Endothelial cell of hepatic sinusoid (primary cell): ENCODE measurements at regions not wholly inside any gene's neighbourhood (a gene's known extent, or its start where the extent isn't known, plus 50 kb on each side); places are given as distances from the start of the nearest gene placed in this dataset.

Source experiments
- in situ Hi-C: cut with HindIII; loops from 2 replicates; pipeline ENCODE4 v1.10.0; 2017; ENCODE audit warnings: low sequenced_read_pairs

DNA sequence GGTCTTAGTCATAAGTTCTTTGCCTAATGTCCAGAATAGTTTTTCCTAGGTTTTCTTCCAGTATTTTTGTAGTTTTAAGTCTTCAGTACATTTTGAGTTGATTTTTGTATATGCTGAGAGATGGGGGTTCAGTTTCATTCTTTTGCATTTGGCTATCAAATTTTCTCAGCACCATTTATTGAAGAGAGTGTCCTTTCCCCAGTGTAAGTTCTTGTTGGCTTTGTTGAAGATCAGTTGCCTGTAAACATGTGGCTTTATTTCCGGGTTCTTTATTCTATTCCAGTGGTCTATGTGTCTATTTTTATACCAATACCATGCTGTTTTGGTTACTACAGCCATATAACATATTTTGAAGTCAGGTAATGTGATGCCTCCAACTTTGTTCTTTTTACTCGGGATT is 87.5 kb upstream of the MYCN start:
- in situ Hi-C loops, result no loop called here

DNA sequence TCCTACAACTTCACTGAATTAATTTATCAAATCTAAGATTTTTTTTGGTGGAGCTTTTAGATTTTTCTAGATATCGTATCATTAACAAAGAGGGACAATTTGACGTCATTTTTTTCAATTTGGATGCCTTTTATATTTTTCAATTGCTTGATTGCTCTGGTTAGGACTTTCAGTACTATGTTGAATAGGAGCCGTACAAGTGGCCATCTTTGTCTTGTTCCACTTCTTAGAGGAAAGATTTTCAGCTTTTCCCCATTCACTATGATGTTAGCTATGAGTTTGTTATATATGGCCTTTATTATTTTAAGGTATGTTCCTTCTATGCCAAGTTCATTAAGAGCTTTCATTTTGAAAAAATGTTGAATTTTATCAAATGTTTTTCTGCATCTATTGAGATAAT is 86.4 kb upstream of the MYCN start:
- in situ Hi-C loops, result no loop called here

DNA sequence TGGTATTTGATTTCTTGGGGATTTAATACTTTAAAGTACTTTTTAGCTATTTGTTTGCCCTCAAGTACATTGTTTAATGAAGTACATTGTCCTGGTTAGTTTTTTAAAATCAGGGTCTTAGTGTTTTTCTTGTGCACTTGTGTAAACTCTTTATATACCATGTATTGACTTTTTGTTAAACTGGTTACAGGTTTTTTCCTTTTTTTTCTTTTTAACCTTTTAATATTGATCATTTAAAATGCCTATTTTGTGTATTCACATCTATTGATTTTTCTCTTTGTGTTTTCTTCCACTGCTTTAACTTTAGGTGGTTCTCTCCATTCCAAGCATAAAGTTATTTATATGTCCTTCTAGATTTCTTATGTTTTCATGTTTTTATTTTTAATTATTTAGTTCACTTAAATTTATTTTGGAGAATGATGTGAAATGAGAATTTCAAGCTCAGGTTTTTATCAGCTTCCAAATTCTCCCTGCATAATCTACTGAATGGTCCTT is 84.5 kb upstream of the MYCN start:
- in situ Hi-C loops, result no loop called here

DNA sequence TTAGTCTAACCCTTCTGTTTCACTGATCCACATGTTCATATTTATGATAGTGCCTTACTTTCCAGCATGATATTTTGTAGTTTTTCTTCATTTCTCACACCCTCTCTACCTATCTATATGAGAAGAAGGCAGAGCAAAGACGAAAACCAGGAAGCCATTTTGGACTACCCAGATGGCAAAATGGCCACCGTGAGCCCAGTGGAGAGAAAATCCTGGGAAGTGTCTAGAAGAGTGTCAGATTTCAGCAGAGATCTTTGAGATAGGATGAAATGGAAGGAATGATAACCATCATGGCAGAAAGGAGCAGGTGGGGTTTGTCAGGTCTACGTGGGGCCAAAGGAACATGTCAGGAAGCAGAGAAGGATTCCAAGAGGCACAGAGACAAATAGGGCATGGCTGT is 84.0 kb upstream of the MYCN start:
- in situ Hi-C loops, result no loop called here

DNA sequence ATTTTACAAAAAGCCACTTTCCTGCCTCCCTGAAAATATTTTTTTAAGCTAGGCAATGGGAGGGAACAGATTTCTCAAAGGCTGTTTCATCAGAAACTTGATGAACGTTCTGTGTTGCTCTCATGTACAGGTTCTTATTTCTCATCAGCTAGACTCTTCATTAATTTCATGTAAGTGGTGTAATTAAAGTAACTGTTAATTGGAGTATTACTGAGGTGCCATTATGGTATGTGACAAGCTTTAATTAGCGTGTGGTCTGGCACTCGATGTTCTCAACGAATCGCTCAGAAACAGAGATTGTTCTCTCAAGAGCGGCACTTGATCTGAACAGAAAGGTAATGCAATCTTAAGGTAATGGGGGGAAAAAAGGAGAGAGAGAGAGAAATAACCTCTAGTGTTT is 81.9 kb upstream of the MYCN start:
- in situ Hi-C loops, result no loop called here

DNA sequence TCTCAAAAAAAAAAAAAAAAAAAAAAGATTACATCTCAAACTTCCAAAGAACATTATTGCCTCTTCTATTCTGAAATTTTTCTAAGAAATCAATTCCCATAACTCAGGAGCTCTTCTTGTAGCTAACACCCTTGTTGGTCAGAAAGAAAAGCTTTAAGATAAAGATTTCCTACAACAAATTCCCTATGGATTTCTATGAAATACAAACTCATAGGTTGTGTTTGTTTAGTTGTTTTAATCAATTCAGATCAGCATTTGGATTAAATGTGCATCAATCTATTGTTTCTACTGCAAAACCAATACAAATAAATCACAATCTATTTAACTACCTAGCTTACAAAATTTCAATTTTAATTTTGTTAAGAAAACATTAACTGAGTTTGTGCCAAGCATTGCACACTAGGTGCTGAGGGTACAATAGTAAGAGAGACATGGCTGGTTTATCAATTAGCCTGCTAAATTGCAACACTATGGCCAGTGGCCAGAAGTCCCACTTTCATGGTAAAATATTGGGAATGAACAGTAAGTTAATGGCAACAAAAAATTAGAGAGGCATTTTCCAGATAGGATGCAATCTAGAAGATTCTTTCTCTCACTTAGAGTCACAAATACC is 80.2 kb upstream of the MYCN start:
- in situ Hi-C loops, result no loop called here

DNA sequence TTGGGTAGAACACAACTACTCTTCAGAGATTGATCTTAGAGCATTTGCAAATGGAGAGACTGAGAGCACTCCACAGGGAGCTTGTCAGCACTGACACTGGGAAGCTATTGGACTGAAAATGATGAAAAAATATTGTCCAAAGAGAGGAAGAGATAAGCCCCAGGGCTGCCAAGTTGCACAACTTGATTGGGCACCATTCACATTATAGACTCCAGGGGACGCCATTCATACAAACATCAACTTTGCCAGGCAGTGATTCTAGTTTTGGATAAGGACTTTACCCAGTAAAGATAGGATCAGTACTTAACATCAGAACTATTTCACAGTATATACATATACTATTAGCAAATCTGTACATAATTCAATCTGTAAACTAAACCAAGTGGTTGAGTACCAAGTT is 79.6 kb upstream of the MYCN start:
- in situ Hi-C loops, result no loop called here

DNA sequence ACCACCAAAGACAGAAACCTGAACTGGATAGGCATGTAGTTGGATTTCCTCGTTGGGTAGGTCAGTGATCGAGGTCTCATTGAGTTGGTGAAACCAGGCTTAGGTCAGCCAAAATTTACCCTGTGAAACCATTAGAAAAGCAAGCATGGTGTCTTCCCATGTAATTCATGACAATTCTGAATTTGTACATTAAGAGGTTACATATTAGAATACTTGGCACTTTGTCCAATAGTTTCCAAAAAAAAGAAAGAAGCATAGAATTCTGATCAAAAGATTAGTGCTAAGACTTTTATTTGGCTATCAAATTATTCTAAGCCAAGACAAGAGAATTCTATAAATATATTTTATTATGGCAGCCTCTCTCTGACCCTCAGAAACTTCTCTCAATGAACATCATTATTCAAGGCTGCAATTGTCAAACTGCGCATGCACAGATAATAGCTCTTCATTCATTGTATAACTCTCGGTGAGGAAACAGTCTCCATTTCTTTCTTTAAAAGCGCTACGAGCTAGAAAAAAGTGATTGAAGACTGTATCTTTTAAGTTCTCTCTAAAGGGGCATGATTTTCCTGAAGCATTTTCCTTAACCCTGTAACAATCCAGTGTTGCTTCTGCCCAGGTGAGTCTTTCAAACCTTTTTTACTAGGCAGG is 79.1 kb upstream of the MYCN start:
- in situ Hi-C loops, result no loop called here

DNA sequence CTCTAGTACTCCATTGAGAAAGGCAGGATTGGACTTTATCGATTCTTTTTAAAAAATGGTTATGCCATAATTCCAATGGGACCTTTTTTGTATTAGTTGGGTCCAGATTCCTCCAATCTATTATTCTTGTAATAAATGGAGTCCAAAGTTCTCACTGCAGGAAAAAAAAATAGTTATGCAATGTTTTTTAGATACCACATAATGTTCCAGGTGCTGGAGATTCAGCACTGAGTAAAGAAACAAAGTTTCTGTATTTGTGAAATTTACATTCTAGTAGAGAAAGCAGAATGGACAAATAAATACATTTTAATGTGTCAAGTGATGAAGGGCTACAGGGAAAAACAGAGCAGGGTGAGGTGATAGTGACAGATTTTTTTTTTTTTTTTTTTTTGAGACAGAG is 78.5 kb upstream of the MYCN start:
- in situ Hi-C loops, result no loop called here

DNA sequence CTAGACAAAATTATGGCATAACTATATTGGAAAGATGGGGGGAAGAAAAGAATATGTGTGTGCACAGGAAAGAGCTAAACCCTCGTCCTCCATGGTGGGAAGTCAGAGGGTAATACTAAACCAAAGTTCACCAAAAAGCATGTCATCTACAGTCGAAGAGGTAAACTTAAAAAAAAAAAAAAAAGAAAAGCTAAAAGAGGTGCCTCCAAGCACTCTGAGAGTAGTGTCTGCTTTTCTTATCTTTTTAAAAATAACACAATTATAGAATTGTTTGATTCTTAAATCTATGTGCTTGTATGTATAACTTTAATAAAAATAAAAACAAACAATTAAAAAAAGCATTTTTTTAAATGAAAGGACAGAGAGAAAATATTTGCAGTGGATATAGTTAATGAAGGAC is 77.3 kb upstream of the MYCN start:
- in situ Hi-C loops, result no loop called here

DNA sequence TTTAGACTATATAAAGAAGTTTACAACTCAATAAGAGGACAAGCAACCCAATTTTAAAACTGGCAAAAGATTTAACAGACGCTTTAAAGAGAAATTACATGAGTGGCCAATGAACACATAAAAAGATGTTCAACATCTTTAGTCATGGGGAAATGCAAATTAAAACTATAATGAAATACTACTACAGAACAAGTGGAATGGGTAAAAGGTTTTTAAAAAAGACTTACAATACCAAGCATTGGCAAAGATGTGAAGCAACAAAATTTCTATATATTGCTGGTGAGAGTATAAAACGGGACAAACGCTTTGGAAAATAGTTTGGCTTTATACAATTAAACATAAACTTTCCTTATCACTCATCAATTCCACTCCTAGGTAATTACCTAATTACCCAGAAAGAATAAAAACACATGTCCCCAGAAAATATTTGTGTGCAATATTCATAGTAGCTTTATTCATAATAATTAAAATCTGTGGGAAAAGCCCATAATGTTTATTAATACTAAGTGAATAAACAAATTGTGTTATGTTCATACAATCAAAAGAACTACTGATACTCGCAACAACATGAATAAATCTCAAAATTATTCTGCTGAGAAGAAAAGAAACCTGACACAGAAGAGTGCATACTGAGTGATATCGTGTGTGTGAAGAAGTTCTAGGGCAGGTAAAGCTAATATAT is 76.7 kb upstream of the MYCN start:
- in situ Hi-C loops, result no loop called here

DNA sequence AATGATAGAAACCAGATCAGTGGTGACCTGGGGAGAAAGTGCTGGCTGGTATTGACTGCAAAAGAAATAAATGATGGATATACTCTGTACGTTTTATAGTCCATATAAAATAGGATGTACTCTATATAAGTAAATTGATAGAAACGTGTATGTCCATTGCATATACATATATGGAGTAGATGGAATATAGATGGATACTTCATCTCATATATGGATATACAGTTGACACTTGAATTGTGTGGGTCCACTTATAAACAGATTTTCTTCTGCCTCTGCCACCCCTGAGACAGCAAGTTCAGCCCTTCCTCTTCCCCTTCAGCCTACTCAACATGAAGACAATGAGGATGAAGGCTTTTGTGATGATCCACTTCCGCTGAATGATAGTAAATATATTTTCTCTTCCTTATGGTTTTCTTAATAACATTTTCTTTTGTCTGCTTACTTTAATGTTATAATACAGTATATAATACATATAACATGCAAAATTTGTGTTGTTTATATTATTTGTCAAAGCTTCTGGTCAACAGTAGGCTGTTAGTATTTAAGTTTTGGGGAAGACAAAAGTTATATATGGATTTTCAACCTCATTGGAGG is 76.1 kb upstream of the MYCN start:
- in situ Hi-C loops, result no loop called here

DNA sequence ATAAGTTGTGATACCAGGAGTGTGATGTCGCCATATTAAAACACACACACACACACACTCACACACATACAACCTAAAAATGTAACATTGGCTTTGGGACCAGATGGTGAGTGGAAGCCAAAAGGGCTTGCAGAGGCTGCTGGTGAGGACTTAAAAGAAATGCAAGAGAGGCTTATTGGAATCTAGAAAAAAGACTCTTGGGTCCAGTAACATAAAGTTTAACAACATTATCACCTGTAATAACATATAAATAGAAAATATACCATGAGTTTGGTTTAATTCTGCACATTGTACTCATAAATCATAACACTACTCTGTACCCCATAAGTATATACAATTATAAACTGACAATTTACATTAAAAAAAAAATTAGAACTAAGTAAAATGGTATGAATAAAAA is 74.4 kb upstream of the MYCN start:
- in situ Hi-C loops, result no loop called here

DNA sequence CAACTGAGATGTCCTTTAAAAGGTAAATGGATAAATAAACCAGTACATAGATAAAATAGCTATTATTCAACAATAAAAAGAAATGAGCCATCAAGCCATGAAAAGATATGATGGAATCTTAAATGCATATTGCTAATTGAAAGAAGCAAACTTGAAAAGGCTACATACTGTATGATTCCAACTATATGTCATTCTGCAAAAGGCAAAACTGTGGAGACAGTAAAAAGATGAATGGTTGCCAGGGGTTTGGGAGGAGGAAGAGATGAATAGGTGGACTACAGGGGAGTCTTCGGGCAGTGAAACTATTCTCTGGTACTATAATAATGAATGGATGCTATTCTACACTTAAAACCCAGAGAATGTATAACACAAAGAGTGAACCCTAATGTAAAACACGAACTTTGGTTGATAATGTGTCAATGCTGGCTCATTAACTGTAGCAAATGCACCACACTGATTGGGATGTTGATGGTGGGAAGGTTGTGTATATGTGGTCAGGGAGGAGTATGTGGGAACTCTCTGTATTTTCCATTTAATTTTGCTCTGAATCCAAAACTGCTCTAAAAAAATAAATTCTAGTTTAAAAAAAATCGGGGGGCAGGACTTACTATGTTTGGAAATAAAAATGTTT is 73.7 kb upstream of the MYCN start:
- in situ Hi-C loops, result no loop called here

DNA sequence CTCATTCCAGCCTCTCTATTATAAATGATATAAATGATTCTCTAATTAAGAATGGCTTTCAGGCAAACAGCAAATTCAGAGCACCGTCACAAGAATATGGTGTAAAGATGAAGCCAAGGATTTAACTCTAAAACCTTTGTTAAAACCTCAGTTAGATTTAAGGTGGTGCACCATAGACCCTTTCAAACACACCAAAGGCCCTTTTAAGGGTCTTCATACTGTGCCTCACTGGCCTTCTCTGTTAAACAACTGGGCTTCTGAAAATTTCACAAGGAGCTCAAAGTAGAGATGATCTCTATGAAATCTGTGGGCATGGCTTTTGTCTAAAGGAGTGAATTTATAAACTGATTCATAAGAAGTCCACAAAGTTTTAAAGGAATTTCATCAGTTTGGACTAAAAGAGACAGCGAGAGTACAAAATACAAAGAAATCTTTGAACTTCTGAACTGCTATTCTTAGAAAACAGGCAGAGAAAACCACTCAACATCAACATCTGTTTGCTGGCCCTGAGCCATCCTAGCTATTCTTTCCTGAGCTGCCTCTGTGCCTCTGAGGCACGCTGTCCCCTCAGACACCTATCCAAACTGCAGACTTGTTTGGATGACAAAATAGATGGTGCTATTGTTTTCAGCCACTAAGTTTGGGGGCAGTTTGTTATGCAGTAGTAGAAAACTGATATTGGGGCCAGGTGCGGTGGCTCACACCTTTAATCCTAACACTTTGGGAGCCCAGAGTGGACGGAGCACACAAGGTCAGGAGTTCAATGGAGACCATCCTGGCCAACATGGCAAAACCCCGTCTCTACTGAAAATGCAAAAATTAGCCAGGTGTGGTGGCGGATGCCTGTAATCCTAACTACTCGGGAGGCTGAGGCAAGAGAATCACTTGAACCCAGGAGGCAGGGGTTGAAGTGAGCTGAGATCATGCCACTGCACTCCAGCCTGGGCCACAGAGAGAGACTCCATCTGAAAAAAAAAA is 72.9 kb upstream of the MYCN start:
- in situ Hi-C loops, result no loop called here

DNA sequence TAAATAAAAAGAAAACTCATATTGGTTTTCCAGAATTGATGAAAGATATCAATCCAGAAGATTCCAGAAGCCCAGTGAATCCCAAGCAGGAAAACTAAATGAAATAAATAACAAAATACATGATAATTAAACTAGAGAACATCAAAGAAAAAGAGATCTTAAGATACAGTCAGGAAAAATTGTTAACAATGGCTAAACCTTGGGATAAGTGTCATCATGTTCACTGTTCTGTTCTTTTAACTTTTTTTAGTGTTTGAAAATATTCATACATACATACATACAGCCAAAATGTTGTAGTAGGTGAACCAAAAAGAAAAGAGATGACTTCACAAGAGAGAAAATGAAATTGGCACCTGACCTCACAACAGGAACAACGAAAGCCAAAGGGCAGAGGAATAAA is 72.2 kb upstream of the MYCN start:
- in situ Hi-C loops, result no loop called here

DNA sequence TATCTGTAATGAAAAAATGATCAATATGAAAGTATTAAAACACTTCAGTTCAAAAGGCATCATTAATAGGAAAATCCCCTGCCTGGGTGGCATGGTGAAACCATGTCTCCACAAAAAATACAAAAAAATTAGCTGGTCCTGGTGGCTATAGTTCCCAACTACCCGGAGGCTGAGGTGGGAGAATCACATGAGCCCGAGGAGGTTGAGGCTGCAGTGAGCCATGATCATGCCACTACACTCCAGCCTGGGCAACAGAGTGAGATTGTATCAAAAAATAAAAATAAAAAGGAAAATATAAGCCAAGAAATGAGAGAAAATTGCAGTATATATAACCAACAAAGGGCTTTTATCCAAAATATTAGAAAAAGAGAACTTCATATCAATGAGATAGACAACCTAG is 71.6 kb upstream of the MYCN start:
- in situ Hi-C loops, result no loop called here

DNA sequence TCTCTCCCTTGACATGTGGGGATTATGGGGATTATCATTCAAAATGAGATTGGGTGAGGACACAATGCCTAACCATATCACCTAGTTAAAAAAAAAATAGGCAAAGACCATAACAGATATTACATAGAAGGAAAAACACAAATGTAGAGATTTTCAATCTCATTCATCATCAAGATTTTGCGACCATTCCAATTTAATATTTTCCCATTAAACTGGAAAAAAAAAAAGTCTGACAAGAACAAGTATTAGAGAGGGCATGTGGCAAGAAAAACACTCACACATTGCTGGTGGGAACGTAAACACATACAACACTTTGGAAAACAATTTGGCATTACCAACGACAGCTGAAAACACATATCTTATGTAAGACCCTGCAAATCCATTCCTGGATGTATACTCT is 71.0 kb upstream of the MYCN start:
- in situ Hi-C loops, result no loop called here

DNA sequence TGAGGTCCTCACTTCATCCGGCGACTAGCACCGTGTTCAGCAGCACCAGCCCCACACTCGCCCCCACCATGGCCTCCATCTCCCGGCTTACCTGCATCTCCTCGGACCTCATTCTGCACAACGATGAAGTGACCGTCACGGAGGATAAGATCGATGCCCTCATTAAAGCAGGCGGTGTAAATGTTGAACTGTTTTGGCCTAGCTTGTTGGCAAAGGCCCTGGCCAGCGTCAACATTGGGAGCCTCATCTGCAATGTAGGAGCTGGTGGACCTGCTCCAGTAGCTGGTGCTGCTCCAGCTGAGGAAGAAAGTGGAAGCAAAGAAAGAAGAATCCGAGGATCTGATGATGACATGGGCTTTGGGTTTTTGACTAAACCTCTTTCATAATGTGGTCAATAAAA is 70.5 kb upstream of the MYCN start:
- in situ Hi-C loops, result no loop called here

DNA sequence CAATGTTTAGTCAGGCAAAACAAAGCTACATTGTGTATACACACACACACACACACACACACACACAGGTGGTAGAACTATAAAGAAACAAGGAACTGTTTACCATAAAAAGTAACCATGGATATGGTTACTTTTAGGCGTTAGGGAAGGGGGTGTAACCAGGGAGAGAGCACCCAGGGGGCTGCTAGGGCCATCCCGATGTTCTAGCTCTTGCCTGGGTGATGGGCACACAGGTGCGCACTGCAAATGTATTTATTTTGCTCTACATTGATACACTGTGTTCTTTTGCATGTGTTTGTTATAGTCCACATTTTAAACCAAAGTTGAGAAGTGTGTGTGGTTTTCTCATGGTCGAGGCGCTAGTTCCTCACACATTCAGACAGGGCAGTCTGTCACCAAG is 69.8 kb upstream of the MYCN start:
- in situ Hi-C loops, result no loop called here
